Sigmoid colon (tissue), 6 donors: ENCODE measurements at regions not wholly inside any gene's neighbourhood (a gene's known extent, or its start where the extent isn't known, plus 50 kb on each side); places are given as distances from the start of the nearest gene placed in this dataset.
"Not testable (repeated sequence)": the region's sequence is repeated elsewhere in the genome, so short reads cannot be mapped to it uniquely, and the experiment has no call there.

Source experiments
- DNase-seq: peaks from one replicate; pipeline ENCODE4 v3.0.0-alpha.2; 2019
- H3K27ac ChIP-seq, 4 donors: fragments of 200-600 bp; sonication (generic); one replicate each; pipeline ENCODE4 v1.5.1; 2016 to 2019; ENCODE audit warnings: mild to moderate bottlenecking in 1 of 4
- H3K27me3 ChIP-seq, 3 donors: fragments of 200-600 bp; sonication (generic); one replicate each; pipeline ENCODE4 v1.5.1; 2019; ENCODE audit warnings: mild to moderate bottlenecking in 1 of 3
- H3K36me3 ChIP-seq, 4 donors: fragments of 200-600 bp; sonication (generic); one replicate each; pipeline ENCODE4 v1.5.1; 2016 to 2019
- H3K4me1 ChIP-seq, 4 donors: fragments of 200-600 bp; sonication (generic); one replicate each; pipeline ENCODE4 v1.5.1; 2017 to 2019
- H3K4me3 ChIP-seq, 4 donors: fragments of 200-600 bp; sonication (generic); one replicate each; pipeline ENCODE4 v1.5.1; 2017 to 2019; ENCODE audit warnings: mild to moderate bottlenecking in 2 of 4, moderate library complexity in 1 of 4
- H3K9me3 ChIP-seq, 4 donors: fragments of 200-600 bp in 3 of 4; sonication (generic) in 3 of 4; one replicate each; pipeline versions ENCODE4 v1.5.1 to v1.6.1; 2013 to 2019
- EP300 ChIP-seq, 4 donors: sonication (generic); formaldehyde crosslinking; IDR thresholded peaks; one replicate each; pipeline ENCODE4 v1.6.1; 2017; ENCODE audit warnings: antibody characterized with exemption in 4 of 4
- POLR2A ChIP-seq, 2 donors: fragments of 450-650 bp; IDR thresholded peaks; one replicate each; pipeline ENCODE4 v1.6.1; 2016; ENCODE audit warnings: antibody characterized with exemption in 2 of 2, mild to moderate bottlenecking in 2 of 2, moderate library complexity in 2 of 2
- POLR2AphosphoS5 ChIP-seq, 4 donors: sonication (generic); formaldehyde crosslinking; IDR thresholded peaks; one replicate each; pipeline ENCODE4 v1.6.1; 2017; ENCODE audit warnings: antibody characterized with exemption in 4 of 4
- WGBS, 2 donors: extraction: QIAGEN DNeasy Blood & Tissue Kit; methylation state at CpG; one replicate each; pipeline ENCODE4 v1.1.7; 2013; 5-methylcytosine and 5-hydroxymethylcytosine counted together
- intact Hi-C: fragments of 100-400 bp; cut with DNase I; formaldehyde crosslinking; loops from one replicate; pipeline ENCODE4 v1.15.1; 2023
- TF ChIP-seq, protein P1 (sequence below), 4 experiments: fragments of 450-650 bp in 3 of 4; fragments of 200-600 bp in 1 of 4; IDR thresholded peaks; one replicate each; pipeline ENCODE4 v1.5.1; 2016 to 2019; ENCODE audit warnings: antibody characterized with exemption in 4 of 4, mild to moderate bottlenecking in 3 of 4, moderate library complexity in 2 of 4
- donor health status: healthy with polysubstance abuse.
- donor health status: healthy.

DNA sequence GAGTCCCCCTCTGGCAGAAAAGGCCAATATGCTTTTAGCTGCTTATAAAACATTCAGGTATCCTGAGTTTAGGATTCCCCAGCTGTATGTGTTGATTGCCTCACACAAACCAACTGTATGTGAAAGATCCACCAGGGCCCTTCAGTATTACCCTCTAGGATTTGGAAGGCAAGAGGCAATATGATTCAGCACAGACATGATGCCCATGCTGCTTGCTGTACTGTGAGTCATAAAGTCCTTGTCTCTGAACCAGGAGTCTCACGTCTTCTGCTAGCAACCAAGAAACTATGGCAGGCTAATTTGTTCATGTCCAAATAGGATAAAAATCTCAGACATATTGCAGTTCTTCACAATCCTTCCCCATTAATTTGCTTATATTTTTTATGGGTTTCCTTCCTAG, 789.2 kb upstream of the SLC35B3 start:
- Histone ChIP-seq H3K27me3 (no peaks in the 10 kb centered on the region), H3K9me3 (no peaks in the 10 kb centered on the region), H3K4me3 (no peak overlapping the region), H3K4me1 (no peaks in the 10 kb centered on the region), H3K36me3 (no peaks in the 10 kb centered on the region), H3K27ac (no peak overlapping the region)
- WGBS, 2 donors: 82 to 91% methylated on average over 1 of the region's 1 CpG
- intact Hi-C loops: no loop called here
- DNase-seq: no peak
- no peak for TF ChIP-seq POLR2AphosphoS5 (IDR thresholded peaks at IDR 0.05)
- TF ChIP-seq, protein P1, sequence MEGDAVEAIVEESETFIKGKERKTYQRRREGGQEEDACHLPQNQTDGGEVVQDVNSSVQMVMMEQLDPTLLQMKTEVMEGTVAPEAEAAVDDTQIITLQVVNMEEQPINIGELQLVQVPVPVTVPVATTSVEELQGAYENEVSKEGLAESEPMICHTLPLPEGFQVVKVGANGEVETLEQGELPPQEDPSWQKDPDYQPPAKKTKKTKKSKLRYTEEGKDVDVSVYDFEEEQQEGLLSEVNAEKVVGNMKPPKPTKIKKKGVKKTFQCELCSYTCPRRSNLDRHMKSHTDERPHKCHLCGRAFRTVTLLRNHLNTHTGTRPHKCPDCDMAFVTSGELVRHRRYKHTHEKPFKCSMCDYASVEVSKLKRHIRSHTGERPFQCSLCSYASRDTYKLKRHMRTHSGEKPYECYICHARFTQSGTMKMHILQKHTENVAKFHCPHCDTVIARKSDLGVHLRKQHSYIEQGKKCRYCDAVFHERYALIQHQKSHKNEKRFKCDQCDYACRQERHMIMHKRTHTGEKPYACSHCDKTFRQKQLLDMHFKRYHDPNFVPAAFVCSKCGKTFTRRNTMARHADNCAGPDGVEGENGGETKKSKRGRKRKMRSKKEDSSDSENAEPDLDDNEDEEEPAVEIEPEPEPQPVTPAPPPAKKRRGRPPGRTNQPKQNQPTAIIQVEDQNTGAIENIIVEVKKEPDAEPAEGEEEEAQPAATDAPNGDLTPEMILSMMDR (IDR thresholded peaks at IDR 0.05): no peak
- no peak for TF ChIP-seq POLR2A (IDR thresholded peaks at IDR 0.05)
- TF ChIP-seq EP300 (IDR thresholded peaks at IDR 0.05): no peak

DNA sequence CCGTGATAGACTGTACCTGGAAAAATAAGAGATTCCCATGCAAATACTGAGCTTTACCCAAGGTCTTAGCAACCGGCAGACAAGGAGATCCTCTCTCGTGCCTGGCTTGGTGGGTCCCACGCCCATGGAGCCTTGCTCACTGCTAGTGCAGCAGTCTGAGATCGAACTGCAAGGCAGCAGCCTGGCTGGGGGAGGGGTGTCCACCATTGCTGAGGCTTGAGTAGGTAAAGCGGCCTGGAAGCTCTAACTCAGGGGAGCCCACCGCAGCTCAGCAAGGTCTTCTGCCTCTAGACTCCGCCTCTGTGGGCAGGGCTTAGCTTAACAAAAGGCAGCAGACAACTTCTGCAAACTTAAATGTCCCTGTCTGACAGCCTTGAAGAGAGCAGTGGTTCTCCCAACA, 778.4 kb upstream of the SLC35B3 start:
- H3K9me3 ChIP-seq, H3K36me3 ChIP-seq, H3K4me1 ChIP-seq, H3K4me3 ChIP-seq, H3K27me3 ChIP-seq, DNase-seq, intact Hi-C loops, H3K27ac ChIP-seq: not testable (repeated sequence)
- 78 to 86% methylated on average over 8 of the region's 8 CpGs for WGBS, 2 donors

DNA sequence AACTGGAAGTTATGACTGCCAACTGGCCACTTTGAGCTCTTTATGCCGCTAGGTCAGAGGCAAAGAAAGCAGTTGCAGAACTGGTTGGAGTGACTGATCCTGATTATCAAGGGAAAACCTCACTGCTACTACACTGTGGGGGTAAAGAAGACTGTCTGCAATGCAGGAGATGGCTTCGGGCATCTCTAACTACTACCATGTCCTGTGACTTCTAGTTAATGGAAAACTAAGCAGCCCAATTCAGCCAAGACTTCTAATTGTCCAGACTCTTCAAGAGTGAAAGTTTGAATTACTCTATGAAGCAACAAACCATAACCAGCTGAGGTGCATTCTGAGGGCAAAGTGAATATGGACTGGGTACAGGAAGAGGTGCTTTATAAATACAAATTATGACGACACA, 773.6 kb upstream of the SLC35B3 start:
- intact Hi-C loops: no loop called here
- Histone ChIP-seq H3K27me3 (no peaks in the 10 kb centered on the region), H3K27ac (no peak overlapping the region), H3K4me3 (no peak overlapping the region), H3K4me1 (no peaks in the 10 kb centered on the region), H3K9me3 (peaks cover 0 to 5% (median 1%) of the 10 kb centered on the region in 4 donors), H3K36me3 (no peaks in the 10 kb centered on the region)
- TF ChIP-seq EP300 (IDR thresholded peaks at IDR 0.05): no peak
- no peak for TF ChIP-seq POLR2A (IDR thresholded peaks at IDR 0.05)
- no peak for TF ChIP-seq POLR2AphosphoS5 (IDR thresholded peaks at IDR 0.05)
- TF ChIP-seq, protein P1 (IDR thresholded peaks at IDR 0.05): no peak
- DNase-seq: no peak
- 71 to 84% methylated on average over 3 of the region's 3 CpGs for WGBS, 2 donors

DNA sequence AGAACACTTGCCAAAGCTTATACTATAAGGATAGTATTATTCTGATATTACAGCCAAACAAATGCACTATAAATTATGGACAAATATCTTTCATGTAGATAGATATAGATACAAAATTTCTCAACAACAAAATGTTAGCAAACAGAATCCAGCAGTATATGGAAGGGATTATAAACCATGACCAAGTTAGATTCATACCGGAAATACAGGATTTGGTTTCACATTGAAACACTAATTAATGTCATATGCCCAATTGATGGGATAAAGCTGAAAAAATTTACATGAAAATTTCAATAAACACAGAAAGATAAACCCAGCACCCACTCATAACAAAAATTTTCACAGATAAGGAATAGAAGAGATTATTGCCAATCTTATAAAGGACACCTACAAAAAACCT, 770.3 kb upstream of the SLC35B3 start:
- TF ChIP-seq POLR2AphosphoS5 (IDR thresholded peaks at IDR 0.05): no peak
- TF ChIP-seq POLR2A (IDR thresholded peaks at IDR 0.05): no peak
- no peak for TF ChIP-seq EP300 (IDR thresholded peaks at IDR 0.05)
- TF ChIP-seq, protein P1 (IDR thresholded peaks at IDR 0.05): no peak

DNA sequence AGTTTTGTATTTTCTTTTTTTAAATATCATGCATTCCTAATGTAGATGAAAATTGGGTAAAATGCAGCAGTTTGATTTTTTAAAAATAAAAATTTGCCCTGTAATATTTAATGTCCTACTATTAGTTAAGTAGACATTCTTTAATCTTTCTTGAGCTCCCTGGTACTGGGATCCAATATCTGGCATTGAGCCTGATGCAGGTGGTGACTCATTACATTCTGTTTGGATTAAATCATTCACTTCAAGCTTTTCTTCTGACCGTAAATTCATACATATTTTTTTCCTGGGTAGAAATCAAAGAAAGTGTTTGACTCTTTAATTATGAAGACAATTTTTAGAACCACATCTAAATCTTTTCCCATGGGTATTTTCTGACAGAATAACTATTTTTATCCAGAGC, 768.8 kb upstream of the SLC35B3 start:
- peaks cover 0 to 5% (median 1%) of the 10 kb centered on the region in 4 donors for H3K9me3 ChIP-seq
- WGBS, 2 donors: 22 to 78% methylated on average over 1 of the region's 1 CpG
- no peak overlapping the region for H3K4me3 ChIP-seq
- H3K27ac ChIP-seq: no peak overlapping the region
- H3K4me1 ChIP-seq: no peaks in the 10 kb centered on the region
- TF ChIP-seq POLR2AphosphoS5 (IDR thresholded peaks at IDR 0.05) (no peak), POLR2A (IDR thresholded peaks at IDR 0.05) (no peak), EP300 (IDR thresholded peaks at IDR 0.05) (no peak)
- TF ChIP-seq, protein P1 (IDR thresholded peaks at IDR 0.05): no peak
- intact Hi-C loops: no loop called here
- no peaks in the 10 kb centered on the region for H3K27me3 ChIP-seq
- DNase-seq: no peak
- no peaks in the 10 kb centered on the region for H3K36me3 ChIP-seq

More for the DNA sequence above, 770.3 kb upstream of the SLC35B3 start:
- Histone ChIP-seq H3K36me3 (no peaks in the 10 kb centered on the region), H3K27me3 (no peaks in the 10 kb centered on the region), H3K9me3 (peaks cover 0 to 5% (median 1%) of the 10 kb centered on the region in 4 donors), H3K4me3 (no peak overlapping the region), H3K27ac (no peak overlapping the region), H3K4me1 (no peaks in the 10 kb centered on the region)
- WGBS, 2 donors: 86 to 96% methylated on average over 1 of the region's 1 CpG
- no peak for DNase-seq
- intact Hi-C loops: no loop called here
